Mesenchymal stem cell (in vitro differentiated cells and primary cell): ENCODE measurements at regions not wholly inside any gene's neighbourhood (a gene's known extent, or its start where the extent isn't known, plus 50 kb on each side); places are given as distances from the start of the nearest gene placed in this dataset.
A peak's percentile ranks its signal among the peaks of the same experiment; 100 is the strongest.
"Not testable (repeated sequence)": the region's sequence is repeated elsewhere in the genome, so short reads cannot be mapped to it uniquely, and the experiment has no call there.

Experiments used
- DNase-seq: peaks from one replicate; pipeline ENCODE4 v3.0.0-alpha.2; 2013
- H2AFZ ChIP-seq: one replicate; pipeline ENCODE4 v1.6.1; 2013; ENCODE audit warnings: low read depth, mild to moderate bottlenecking, control low read depth, inconsistent platforms, low read length, moderate library complexity
- H2AK5ac ChIP-seq: 2 replicates; pipeline ENCODE4 v1.6.1; 2013; ENCODE audit warnings: low read length, moderate library complexity, mild to moderate bottlenecking, inconsistent platforms; ENCODE audit not compliant: severe bottlenecking
- H2BK120ac ChIP-seq: one replicate; pipeline ENCODE4 v1.6.1; 2013; ENCODE audit warnings: low read depth, mild to moderate bottlenecking, inconsistent platforms, low read length, moderate library complexity
- H2BK12ac ChIP-seq, 2 experiments: one replicate each; pipeline ENCODE4 v1.6.1; 2013; ENCODE audit warnings: inconsistent platforms in 2 of 2, low read length in 2 of 2, mild to moderate bottlenecking in 2 of 2, moderate library complexity in 2 of 2, control low read depth in 1 of 2
- H2BK15ac ChIP-seq: one replicate; pipeline ENCODE4 v1.6.1; 2013; ENCODE audit warnings: mild to moderate bottlenecking, low read depth, inconsistent platforms; ENCODE audit not compliant: poor library complexity, severe bottlenecking
- H2BK5ac ChIP-seq: 2 replicates; pipeline ENCODE4 v1.6.1; 2013; ENCODE audit warnings: low read depth, mild to moderate bottlenecking, low read length, control low read depth, inconsistent platforms; ENCODE audit not compliant: poor library complexity, severe bottlenecking
- H3K14ac ChIP-seq, 2 experiments: one replicate each; pipeline ENCODE4 v1.6.1; 2013; ENCODE audit warnings: inconsistent platforms in 2 of 2, low read length in 2 of 2, control low read depth in 1 of 2, mild to moderate bottlenecking in 1 of 2, moderate library complexity in 1 of 2
- H3K18ac ChIP-seq, 2 experiments: one replicate each; pipeline ENCODE4 v1.6.1; 2013; ENCODE audit warnings: inconsistent platforms in 2 of 2, low read length in 2 of 2, control low read depth in 1 of 2, low read depth in 1 of 2, mild to moderate bottlenecking in 1 of 2
- H3K23ac ChIP-seq, 2 experiments: one replicate each; pipeline ENCODE4 v1.6.1; 2013; ENCODE audit warnings: inconsistent platforms in 2 of 2, low read length in 2 of 2, mild to moderate bottlenecking in 2 of 2, moderate library complexity in 2 of 2, control low read depth in 1 of 2
- H3K27ac ChIP-seq: 2 replicates; pipeline ENCODE4 v1.5.1; 2013; ENCODE audit warnings: mild to moderate bottlenecking, moderate library complexity, low read length, control low read depth, inconsistent platforms; ENCODE audit not compliant: poor library complexity, severe bottlenecking
- H3K27me3 ChIP-seq, 2 experiments: 2 replicates each; pipeline versions ENCODE4 v1.6.1 to v1.7.0; 2013; ENCODE audit warnings: low read length in 2 of 2, mild to moderate bottlenecking in 2 of 2, moderate library complexity in 2 of 2, control low read depth in 1 of 2, inconsistent platforms in 1 of 2; ENCODE audit not compliant: control insufficient read depth in 1 of 2, insufficient read depth in 1 of 2
- H3K36me3 ChIP-seq, 2 experiments: 2 replicates each; pipeline versions ENCODE4 v1.6.1 to v1.7.0; 2013; ENCODE audit warnings: low read length in 2 of 2, control low read depth in 1 of 2, inconsistent platforms in 1 of 2, low read depth in 1 of 2, mild to moderate bottlenecking in 1 of 2; ENCODE audit not compliant: insufficient read depth in 2 of 2, control insufficient read depth in 1 of 2
- H3K4ac ChIP-seq, 2 experiments: one replicate each; pipeline ENCODE4 v1.6.1; 2013; ENCODE audit warnings: inconsistent platforms in 2 of 2, low read length in 2 of 2, mild to moderate bottlenecking in 2 of 2, moderate library complexity in 2 of 2, control low read depth in 1 of 2, low read depth in 1 of 2
- H3K4me1 ChIP-seq: 2 replicates; pipeline ENCODE4 v1.6.1; 2013; ENCODE audit warnings: low read depth, low read length, control low read depth; ENCODE audit not compliant: control insufficient read depth, insufficient read depth
- H3K4me2 ChIP-seq: 2 replicates; pipeline ENCODE4 v1.6.1; 2013; ENCODE audit warnings: low read length, mild to moderate bottlenecking, inconsistent platforms; ENCODE audit not compliant: poor library complexity, severe bottlenecking
- H3K4me3 ChIP-seq, 2 experiments: 2 replicates each; pipeline versions ENCODE4 v1.5.1 to v1.7.0; 2013; ENCODE audit warnings: low read length in 2 of 2, mild to moderate bottlenecking in 2 of 2, control low read depth in 1 of 2, low read depth in 1 of 2; ENCODE audit not compliant: insufficient read depth in 1 of 2
- H3K79me1 ChIP-seq: replicated peaks from 2 replicates; pipeline ENCODE4 v1.6.1; 2013; ENCODE audit warnings: mild to moderate bottlenecking, control low read depth, low read length, inconsistent platforms; ENCODE audit not compliant: poor library complexity, severe bottlenecking
- H3K9ac ChIP-seq: 2 replicates; pipeline ENCODE4 v1.7.0; 2013; ENCODE audit warnings: mild to moderate bottlenecking, low read length, moderate library complexity
- H3K9me3 ChIP-seq: 2 replicates; pipeline ENCODE4 v1.7.0; 2013; ENCODE audit warnings: mild to moderate bottlenecking, low read length; ENCODE audit not compliant: control insufficient read depth
- H4K8ac ChIP-seq: one replicate; pipeline ENCODE4 v1.6.1; 2013; ENCODE audit warnings: inconsistent platforms, mild to moderate bottlenecking, low read length, moderate library complexity
- H4K91ac ChIP-seq: one replicate; pipeline ENCODE4 v1.6.1; 2013; ENCODE audit warnings: mild to moderate bottlenecking, low read length, inconsistent platforms
- WGBS: methylation state at CpG from one replicate; pipeline ENCODE4 v1.1.7; 2013; ENCODE audit warnings: mixed read lengths; 5-methylcytosine and 5-hydroxymethylcytosine counted together

DNA sequence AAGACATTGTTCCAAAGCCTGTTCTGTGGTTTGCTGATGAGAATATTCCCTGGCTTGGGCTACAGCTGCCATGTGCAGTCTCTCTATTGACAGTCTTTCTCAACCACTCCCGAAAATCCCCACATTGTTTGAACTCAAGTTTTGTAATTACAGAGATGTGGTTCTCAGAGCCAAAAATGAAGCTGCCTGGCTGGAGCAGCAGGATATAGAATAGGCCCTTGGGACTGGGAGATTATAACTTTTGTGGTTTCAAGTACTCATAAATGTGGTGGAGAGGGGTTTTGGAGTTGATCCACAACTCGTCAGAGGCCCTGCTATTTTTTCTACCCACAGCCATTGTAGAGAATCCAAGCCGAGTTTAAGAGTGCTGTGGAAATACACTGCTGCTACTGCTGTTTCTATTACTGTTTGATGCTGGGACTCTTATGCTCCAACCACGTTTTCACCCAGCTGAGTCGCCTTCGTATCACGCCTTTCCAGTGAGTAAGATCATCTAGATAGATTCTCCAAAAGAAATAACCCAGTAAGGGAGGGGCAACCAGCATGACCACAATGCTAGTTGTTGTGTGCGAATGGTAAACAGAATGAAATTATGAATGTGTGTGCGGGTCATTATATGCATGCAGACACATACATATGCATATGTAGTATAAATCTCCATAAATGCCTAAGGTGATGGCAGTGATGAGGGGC, 57.1 kb upstream of the ATXN3L start:
- no peak overlapping the region for H3K23ac ChIP-seq
- peak overlapping the region; percentile 47 for H3K27ac ChIP-seq
- no peak overlapping the region for H3K18ac ChIP-seq
- H4K8ac ChIP-seq: no peak overlapping the region
- H4K91ac ChIP-seq: no peak overlapping the region
- H2BK120ac ChIP-seq: no peak overlapping the region
- H2AFZ ChIP-seq: no peak overlapping the region
- H3K4ac ChIP-seq: no peak overlapping the region
- peak overlapping the region; percentile 86 for H3K9ac ChIP-seq
- H3K79me1 ChIP-seq: no peaks in the 10 kb centered on the region
- no peak overlapping the region for H2BK12ac ChIP-seq
- peak; percentile 86 for DNase-seq
- WGBS: 20% methylated on average over 1 of the region's 9 CpGs
- H2BK15ac ChIP-seq: no peak overlapping the region
- no peak overlapping the region for H2AK5ac ChIP-seq
- H3K4me1 ChIP-seq: no peaks in the 10 kb centered on the region
- H3K27me3 ChIP-seq: peaks cover 0 to 6% of the 10 kb centered on the region in 2 experiments
- no peaks in the 10 kb centered on the region for H3K9me3 ChIP-seq
- H3K14ac ChIP-seq: no peak overlapping the region
- H3K4me2 ChIP-seq: no peak overlapping the region
- H2BK5ac ChIP-seq: no peak overlapping the region
- H3K36me3 ChIP-seq: no peaks in the 10 kb centered on the region
- H3K4me3 ChIP-seq: peak overlapping the region in 1 of 2 experiments; percentile 34

DNA sequence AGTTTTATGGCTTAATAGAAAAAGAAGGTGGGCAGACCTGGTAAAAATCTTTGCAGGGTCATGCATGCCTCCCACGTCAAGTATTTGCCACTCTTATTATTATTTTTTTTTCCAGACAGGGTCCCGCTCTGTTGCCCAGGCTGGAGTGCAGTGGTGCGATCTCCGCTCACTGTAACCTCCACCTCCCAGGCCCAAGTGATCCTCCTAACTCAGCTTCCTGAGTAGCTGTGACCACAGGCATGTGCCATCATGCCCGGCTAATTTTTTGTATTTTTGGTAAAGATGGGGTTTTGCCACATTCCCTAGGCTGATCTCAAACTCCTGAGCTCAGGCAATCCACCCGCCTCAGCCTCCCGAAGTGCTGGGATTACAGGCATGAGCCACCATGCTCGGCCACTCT, 55.7 kb upstream of the ATXN3L start:
- not testable (repeated sequence) for H4K8ac ChIP-seq, H3K14ac ChIP-seq, H3K9me3 ChIP-seq, H2BK5ac ChIP-seq, H3K4ac ChIP-seq, H3K4me2 ChIP-seq, H3K36me3 ChIP-seq, DNase-seq, H2AFZ ChIP-seq, H3K23ac ChIP-seq, H3K4me1 ChIP-seq, H3K27ac ChIP-seq, H3K9ac ChIP-seq, H2AK5ac ChIP-seq, H3K18ac ChIP-seq, H3K79me1 ChIP-seq, H2BK15ac ChIP-seq, H2BK12ac ChIP-seq, H4K91ac ChIP-seq, H2BK120ac ChIP-seq, H3K4me3 ChIP-seq, H3K27me3 ChIP-seq
- WGBS: 97% methylated on average over 6 of the region's 8 CpGs

DNA sequence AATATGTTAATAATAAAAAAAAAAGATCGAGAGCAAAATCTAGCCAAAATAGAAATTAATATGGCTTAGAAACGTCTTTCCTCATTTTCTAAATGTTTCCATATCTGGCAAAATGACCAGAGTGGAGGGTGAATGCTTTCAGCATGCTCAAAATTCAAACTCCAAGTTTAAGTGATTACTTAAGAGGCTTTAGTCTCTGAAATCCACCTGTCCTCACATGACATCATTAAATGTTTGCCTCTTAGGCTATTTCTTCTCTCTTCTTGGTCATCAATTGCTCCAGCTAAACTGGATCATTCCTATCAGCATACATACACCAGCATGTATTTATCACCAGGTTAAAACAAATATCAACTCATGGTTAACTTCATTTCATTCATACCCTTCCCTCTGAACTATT, 54.5 kb upstream of the ATXN3L start:
- no peak for DNase-seq
- no CpG with 5 or more reads among the region's 2 CpGs for WGBS
- no peak overlapping the region for H2BK120ac ChIP-seq
- no peaks in the 10 kb centered on the region for H3K9me3 ChIP-seq
- H2BK5ac ChIP-seq: no peak overlapping the region
- no peak overlapping the region for H2BK12ac ChIP-seq
- no peaks in the 10 kb centered on the region for H3K36me3 ChIP-seq
- H3K27ac ChIP-seq: no peak overlapping the region
- no peak overlapping the region for H2AK5ac ChIP-seq
- H3K9ac ChIP-seq: peak overlapping the region; percentile 54
- H3K18ac ChIP-seq: no peak overlapping the region
- H3K4me2 ChIP-seq: no peak overlapping the region
- H3K4me1 ChIP-seq: no peaks in the 10 kb centered on the region
- peaks cover 0 to 9% of the 10 kb centered on the region in 2 experiments for H3K27me3 ChIP-seq
- no peak overlapping the region for H3K4me3 ChIP-seq
- no peak overlapping the region for H4K8ac ChIP-seq
- no peak overlapping the region for H3K14ac ChIP-seq
- no peak overlapping the region for H2BK15ac ChIP-seq
- H2AFZ ChIP-seq: no peak overlapping the region
- H4K91ac ChIP-seq: no peak overlapping the region
- no peak overlapping the region for H3K4ac ChIP-seq
- no peaks in the 10 kb centered on the region for H3K79me1 ChIP-seq
- no peak overlapping the region for H3K23ac ChIP-seq

DNA sequence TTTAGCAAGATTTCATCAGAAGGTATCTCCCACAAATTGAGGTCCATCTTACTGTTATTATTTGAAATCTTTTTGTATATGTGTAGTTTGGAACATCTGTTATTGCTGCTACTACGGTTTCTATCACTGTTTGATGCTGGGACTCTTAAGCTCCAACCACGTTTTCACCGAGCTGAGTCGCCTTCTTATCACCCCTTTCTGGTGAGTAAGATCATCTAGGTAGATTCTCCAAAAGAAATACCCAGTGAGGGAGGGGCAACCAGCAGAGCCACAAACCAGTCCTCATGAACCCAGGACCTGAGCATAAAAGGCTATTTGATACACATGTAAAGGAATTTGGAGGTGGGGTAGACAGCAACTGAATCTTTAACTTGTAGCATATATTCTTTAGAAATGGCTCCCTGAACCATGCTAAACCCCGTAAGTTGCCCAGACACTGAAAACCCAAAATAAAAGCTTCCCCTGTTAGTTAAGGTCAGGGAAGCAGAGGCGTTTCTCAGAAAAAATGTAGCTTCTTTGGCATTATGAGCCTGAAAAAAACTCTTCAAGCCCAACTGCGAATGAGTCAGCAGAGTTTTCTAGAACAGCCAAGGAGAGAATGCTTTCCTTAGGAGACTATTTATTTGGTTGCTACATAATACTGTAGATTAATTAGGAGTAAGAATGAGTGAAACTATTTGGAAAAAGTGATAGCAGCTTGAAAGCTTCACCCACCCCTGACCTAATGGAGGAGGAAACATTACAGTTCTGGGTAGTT, 53.8 kb upstream of the ATXN3L start:
- H3K27ac ChIP-seq: no peak overlapping the region

More for the DNA sequence above, 53.8 kb upstream of the ATXN3L start:
- Histone ChIP-seq H3K4ac (no peak overlapping the region), H2BK120ac (no peak overlapping the region), H2AFZ (no peak overlapping the region), H3K18ac (no peak overlapping the region), H2AK5ac (no peak overlapping the region), H3K9me3 (no peaks in the 10 kb centered on the region), H3K4me1 (no peaks in the 10 kb centered on the region), H3K36me3 (no peaks in the 10 kb centered on the region), H3K27me3 (peaks cover 0 to 12% of the 10 kb centered on the region in 2 experiments), H3K9ac (peak overlapping the region; percentile 72), H2BK15ac (no peak overlapping the region), H3K4me2 (no peak overlapping the region), H3K4me3 (no peak overlapping the region), H2BK5ac (no peak overlapping the region), H3K79me1 (no peaks in the 10 kb centered on the region), H2BK12ac (no peak overlapping the region), H4K91ac (no peak overlapping the region), H3K23ac (no peak overlapping the region), H4K8ac (no peak overlapping the region), H3K14ac (no peak overlapping the region)
- DNase-seq: peak; percentile 58
- WGBS: 77% methylated on average over 3 of the region's 7 CpGs
